GM21576 (cell line): ENCODE measurements at regions not wholly inside any gene's neighbourhood (a gene's known extent, or its start where the extent isn't known, plus 50 kb on each side); places are given as distances from the start of the nearest gene placed in this dataset.

Experiments
- ATAC-seq: cut with Tn5 transposase; IDR thresholded peaks from one replicate; pipeline ENCODE4 v1.9.1; 2021; ENCODE audit warnings: mild to moderate bottlenecking, moderate library complexity; ENCODE audit not compliant: unreplicated experiment

- no peak for ATAC-seq
Measured at GRCh38 chr3:193780397-193780796, 187.4 kb downstream of the OPA1 start.

GRCh38 chr3:193780810-193781478, 187.9 kb downstream of the OPA1 start:
- no peak for ATAC-seq

DNA sequence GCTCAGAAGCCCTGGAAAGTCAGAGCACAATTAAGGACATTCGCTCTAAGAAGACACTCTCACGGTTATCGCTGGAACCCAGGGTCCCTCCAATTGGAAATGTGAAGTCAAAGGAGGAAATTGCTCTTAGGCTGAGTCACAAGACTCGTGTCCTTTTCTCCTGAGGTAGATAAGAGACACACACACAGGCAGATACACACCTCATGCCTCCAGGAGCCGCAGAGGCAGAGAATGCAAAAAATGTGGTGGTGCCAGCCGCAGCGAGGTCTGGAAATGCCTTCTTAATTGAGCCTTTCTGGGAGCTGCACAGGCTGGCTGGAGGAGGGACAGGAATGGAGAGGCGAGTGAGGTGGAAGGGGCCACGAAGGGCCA, 189.3 kb downstream of the OPA1 start:
- ATAC-seq: no peak

- no peak for ATAC-seq
Measured at GRCh38 chr3:193782747-193783146, 189.7 kb downstream of the OPA1 start.

- ATAC-seq: no peak
Measured at GRCh38 chr3:193783166-193783896, 190.3 kb downstream of the OPA1 start.

DNA sequence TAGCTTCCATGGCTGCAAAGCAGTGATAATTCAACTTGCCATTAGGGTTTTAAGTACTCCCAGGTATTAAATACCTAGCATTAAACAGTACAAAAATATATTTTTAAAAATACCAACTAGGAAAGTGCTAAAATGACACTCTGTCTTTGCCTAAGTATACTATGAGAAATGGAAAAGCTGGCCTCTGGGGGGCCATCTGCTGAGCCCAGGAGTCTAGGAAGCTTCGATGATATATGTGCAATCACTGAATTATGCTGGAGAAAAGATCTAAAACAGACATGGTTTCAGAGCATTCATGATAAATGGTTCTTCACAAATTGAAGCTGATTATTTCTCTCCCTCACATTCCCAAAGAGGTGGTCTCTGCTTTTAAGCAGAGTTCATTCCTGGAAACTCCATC, 191.8 kb downstream of the OPA1 start:
- ATAC-seq: no peak

- ATAC-seq: no peak
Measured at GRCh38 chr3:193787496-193787870, 194.5 kb downstream of the OPA1 start.

GRCh38 chr3:193788189-193788991, 195.4 kb downstream of the OPA1 start:
- ATAC-seq: peak; percentile 82

DNA sequence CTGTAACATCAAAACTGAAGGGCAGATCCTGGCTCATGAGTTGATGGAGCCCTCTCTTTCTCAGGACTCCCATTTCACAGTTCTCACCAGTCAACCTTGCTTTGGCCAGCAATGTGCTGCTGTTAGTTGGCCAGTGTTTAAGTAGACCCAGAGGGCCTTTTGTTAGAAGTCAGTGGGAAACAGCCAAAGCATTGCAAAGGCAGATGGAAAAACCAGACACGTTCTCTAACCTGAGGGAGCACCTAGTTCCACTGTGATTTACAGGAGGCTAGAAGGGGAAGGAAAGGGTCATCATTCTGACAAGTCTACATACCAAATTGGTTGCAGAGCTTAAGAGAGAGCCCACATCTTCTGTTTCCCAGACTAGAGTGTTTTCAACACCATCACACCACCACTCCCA, 196.4 kb downstream of the OPA1 start:
- ATAC-seq: no peak

GRCh38 chr3:193790086-193790990, 197.3 kb downstream of the OPA1 start:
- ATAC-seq: no peak

GRCh38 chr3:193791041-193792032, 198.3 kb downstream of the OPA1 start:
- ATAC-seq: no peak

DNA sequence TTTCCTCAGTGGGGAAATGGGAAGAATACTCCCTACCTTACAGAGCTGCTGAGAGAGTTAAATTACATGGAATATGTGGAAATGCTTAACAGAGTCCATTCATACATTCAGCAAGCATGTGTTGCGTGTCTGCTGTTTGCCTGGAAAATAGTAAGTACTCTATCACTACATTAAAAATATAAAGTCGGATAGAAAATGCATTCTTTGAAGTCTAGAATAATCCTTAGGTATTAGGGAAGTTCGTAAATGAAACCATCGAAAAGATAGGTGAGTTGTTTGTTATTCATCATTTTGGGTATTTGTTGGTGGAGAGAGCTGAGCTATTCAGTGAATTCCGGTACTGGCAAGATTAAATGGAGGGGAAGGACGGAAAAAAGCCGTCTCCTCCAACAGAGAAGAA, 200.1 kb downstream of the OPA1 start:
- ATAC-seq: no peak

GRCh38 chr3:193794002-193794881, 201.2 kb downstream of the OPA1 start:
- no peak for ATAC-seq

GRCh38 chr3:193795062-193795690, 202.2 kb downstream of the OPA1 start:
- no peak for ATAC-seq

- ATAC-seq: no peak
Measured at GRCh38 chr3:193796089-193796488, 203.1 kb downstream of the OPA1 start.

DNA sequence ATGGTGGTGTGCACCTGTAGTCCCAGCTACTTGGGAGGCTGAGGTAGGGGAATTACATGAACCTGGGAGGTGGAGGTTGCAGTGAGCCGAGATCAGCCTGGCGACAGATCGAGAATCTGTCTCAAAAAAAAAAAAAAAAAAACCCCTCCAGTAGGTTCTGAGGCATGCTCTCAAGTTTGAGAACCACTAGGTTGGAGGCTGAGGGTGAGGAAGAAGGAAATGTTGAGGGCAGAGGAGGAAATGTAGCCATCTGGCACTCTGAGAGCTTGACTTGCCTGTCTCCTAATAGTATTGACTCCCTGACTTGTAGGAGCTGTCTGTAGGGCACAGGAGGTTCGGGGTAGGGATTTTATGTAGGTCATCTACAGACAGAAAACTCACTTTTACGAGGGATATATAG, 204.6 kb downstream of the OPA1 start:
- ATAC-seq: no peak

DNA sequence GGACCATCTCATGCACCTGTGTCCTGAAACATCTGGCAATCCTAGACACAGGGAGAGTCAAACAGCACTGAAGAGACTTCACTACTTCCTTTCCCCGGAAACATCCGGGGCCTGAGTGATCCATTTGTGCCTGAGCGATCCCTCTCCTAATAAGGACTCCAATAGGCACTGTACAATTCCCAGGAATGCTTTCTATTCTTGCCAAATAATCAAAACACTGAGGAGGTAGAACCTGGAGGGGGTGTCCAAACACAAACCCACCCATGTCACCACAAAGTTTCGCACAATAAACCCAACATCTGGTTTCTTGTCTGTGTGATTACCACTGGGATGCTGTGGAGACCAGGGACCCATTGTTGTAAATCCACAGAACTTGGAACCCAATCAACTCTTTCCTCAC, 205.0 kb downstream of the OPA1 start:
- no peak for ATAC-seq
